K562 (cell line): ENCODE measurements at regions not wholly inside any gene's neighbourhood (a gene's known extent, or its start where the extent isn't known, plus 50 kb on each side); places are given as distances from the start of the nearest gene placed in this dataset.
A peak's percentile ranks its signal among the peaks of the same experiment; 100 is the strongest.

Experiments
- ATAC-seq: fragments of 200-7000 bp; cut with Tn5 transposase; 3 replicates; pipeline ENCODE4 v1.9.1; 2020; ENCODE audit warnings: moderate library complexity
- BruUV-seq: library from RNA; stranded (reverse); fragments of 400-500 nt; replicated peaks from 2 replicates; lab custom pipeline; 2021; lab: Mats Ljungman, UMichigan
- CTCF ChIA-PET: fragments of 300-600 bp; formaldehyde crosslinking; extraction: SDS; loops from one replicate; lab custom pipeline; 2021; ENCODE audit warnings: low intra/inter-chr PET ratio; lab: Yijun Ruan, JAX
- POLR2A ChIA-PET: fragments of 300-600, 350-650 bp; sonication (Branson Sonifier 250); formaldehyde crosslinking; extraction: SDS; loops from one replicate; lab custom pipeline; 2021; ENCODE audit warnings: antibody characterized with exemption, inconsistent platforms; lab: Yijun Ruan, JAX
- DNase-seq, 4 experiments: peaks; one replicate each; pipeline versions ENCODE4 v3.0.0 to v3.0.0-alpha.2; 2011 to 2018; ENCODE audit warnings: low spot score in 3 of 4, mixed read lengths in 3 of 4; ENCODE audit errors: extremely low read depth in 1 of 4
- FAIRE-seq: peaks from 2 replicates; lab custom pipeline; 2011; peaks lifted over from hg19 to GRCh38; lab: Jason Lieb, UNC
- H2AFZ ChIP-seq: 2 replicates; pipeline ENCODE4 v1.6.0; 2011; ENCODE audit warnings: low read depth, low read length, control low read depth, inconsistent platforms
- H3K27ac ChIP-seq: fragments of 200-600 bp; 3 replicates; pipeline ENCODE4 v1.8.0; 2011; ENCODE audit warnings: low read depth, mild to moderate bottlenecking, control low read depth, inconsistent platforms, low read length, moderate library complexity, mixed read lengths; ENCODE audit errors: extremely low read depth
- H3K27me3 ChIP-seq, 2 experiments: fragments of 300-600 bp in 1 of 2; 2 replicates in 1 of 2; 3 replicates in 1 of 2; pipeline versions ENCODE4 v1.6.0 to v1.8.0; 2011; ENCODE audit warnings: inconsistent platforms in 2 of 2, low read length in 2 of 2, mild to moderate bottlenecking in 1 of 2, mixed read lengths in 1 of 2, moderate library complexity in 1 of 2; ENCODE audit not compliant: control insufficient read depth in 2 of 2, insufficient read depth in 2 of 2
- H3K36me3 ChIP-seq: fragments of 300-600 bp; 3 replicates; pipeline ENCODE4 v1.8.0; 2011; ENCODE audit warnings: mild to moderate bottlenecking, low read length, inconsistent platforms; ENCODE audit not compliant: control insufficient read depth, insufficient read depth
- H3K4me1 ChIP-seq, 2 experiments: fragments of 200-600 bp in 1 of 2; replicated peaks in 1 of 2; 2 replicates in 1 of 2; 3 replicates in 1 of 2; pipeline versions ENCODE4 v1.5.1 to v1.8.0; 2011; ENCODE audit warnings: inconsistent platforms in 2 of 2, low read length in 2 of 2, mild to moderate bottlenecking in 1 of 2, mixed read lengths in 1 of 2, moderate library complexity in 1 of 2; ENCODE audit not compliant: control insufficient read depth in 2 of 2, insufficient read depth in 2 of 2
- H3K4me2 ChIP-seq: 2 replicates; pipeline ENCODE4 v1.6.1; 2011; ENCODE audit warnings: low read length, control low read depth, inconsistent platforms, mixed read lengths; ENCODE audit not compliant: insufficient read depth
- H3K4me3 ChIP-seq: fragments of 200-600 bp; sonication (generic), shearing (Covaris generic); 2 replicates; pipeline ENCODE4 v1.5.1; 2016; ENCODE audit warnings: control low read depth, inconsistent platforms
- H3K79me2 ChIP-seq: fragments of 200-600 bp; 3 replicates; pipeline ENCODE4 v1.8.0; 2011; ENCODE audit warnings: low read length, inconsistent platforms; ENCODE audit not compliant: control insufficient read depth, insufficient read depth
- H3K9ac ChIP-seq, 2 experiments: 2 replicates each; pipeline versions ENCODE4 v1.6.0 to v1.6.1; 2011; ENCODE audit warnings: low read depth in 2 of 2, low read length in 2 of 2, control low read depth in 1 of 2, inconsistent platforms in 1 of 2, mild to moderate bottlenecking in 1 of 2, mixed read lengths in 1 of 2; ENCODE audit not compliant: insufficient read depth in 1 of 2
- H3K9me1 ChIP-seq: one replicate; pipeline ENCODE4 v1.6.0; 2011; ENCODE audit warnings: inconsistent platforms, mild to moderate bottlenecking, low read length, moderate library complexity; ENCODE audit not compliant: control insufficient read depth, insufficient read depth
- H3K9me3 ChIP-seq: replicated peaks from 2 replicates; pipeline ENCODE4 v1.5.1; 2011; ENCODE audit warnings: low read depth, low read length, inconsistent platforms; ENCODE audit not compliant: control insufficient read depth, insufficient read depth
- H4K20me1 ChIP-seq: replicated peaks from 2 replicates; pipeline ENCODE4 v1.6.1; 2011; ENCODE audit warnings: low read length, inconsistent platforms, mixed read lengths; ENCODE audit not compliant: control insufficient read depth, insufficient read depth
- BRCA1 ChIP-seq, 2 experiments: fragments of 450-650 bp in 1 of 2; sonication (generic) in 1 of 2; formaldehyde crosslinking in 1 of 2; IDR thresholded peaks; 2 replicates each; pipeline versions ENCODE4 v1.5.0 to v1.6.1; 2017 to 2020; ENCODE audit warnings: mild to moderate bottlenecking in 1 of 2, missing genetic modification reagents in 1 of 2
- EP300 ChIP-seq: IDR thresholded peaks from 2 replicates; pipeline ENCODE4 v1.6.1; 2012; ENCODE audit warnings: low read length, improper control_type of control experiment
- GMEB1 ChIP-seq: fragments of 250-450 bp; sonication (Bioruptor Pico); IDR thresholded peaks from 2 replicates; pipeline ENCODE4 v1.4.0; 2020; ENCODE audit warnings: mild to moderate bottlenecking
- HNRNPLL ChIP-seq: fragments of 200-400 bp; formaldehyde crosslinking; IDR thresholded peaks from 2 replicates; pipeline ENCODE4 v1.6.1; 2017; ENCODE audit warnings: low read length, low read depth, mild to moderate bottlenecking; ENCODE audit not compliant: poor library complexity, severe bottlenecking
- ILK ChIP-seq: fragments of 450-650 bp; IDR thresholded peaks from 2 replicates; pipeline ENCODE4 v1.6.1; 2016; ENCODE audit warnings: missing genetic modification characterization, low read depth, mild to moderate bottlenecking, missing compliant biosample characterization, moderate library complexity, borderline replicate concordance
- NUFIP1 ChIP-seq: fragments of 450-650 bp; IDR thresholded peaks from 2 replicates; pipeline ENCODE4 v1.6.1; 2018; ENCODE audit not compliant: partially characterized antibody
- PHF8 ChIP-seq: fragments of 200-600 bp; sonication (generic); IDR thresholded peaks from 2 replicates; pipeline ENCODE4 v1.6.1; 2012; ENCODE audit warnings: mixed run types, mild to moderate bottlenecking, inconsistent platforms, low read length, moderate library complexity, borderline replicate concordance
- PRPF4 ChIP-seq: fragments of 200-400 bp; formaldehyde crosslinking; IDR thresholded peaks from one replicate; pipeline ENCODE4 v1.6.1; 2017; ENCODE audit warnings: low read length, low read depth, mild to moderate bottlenecking; ENCODE audit not compliant: insufficient read depth, poor library complexity, severe bottlenecking
- PTTG1 ChIP-seq: fragments of 450-650 bp; IDR thresholded peaks from 2 replicates; pipeline ENCODE4 v1.6.1; 2016; ENCODE audit warnings: low read depth, mild to moderate bottlenecking, missing genetic modification characterization, missing compliant biosample characterization
- SETDB1 ChIP-seq: IDR thresholded peaks from one replicate; pipeline ENCODE4 v1.6.1; 2012; ENCODE audit warnings: low read length, control low read depth, inconsistent platforms
- ZFP30 ChIP-seq: fragments of 250-450 bp; sonication (Bioruptor Pico); IDR thresholded peaks from 2 replicates; pipeline ENCODE4 v1.8.0; 2022; ENCODE audit warnings: moderate library complexity, mild to moderate bottlenecking, inconsistent platforms, borderline replicate concordance
- ZNF280B ChIP-seq: fragments of 250-450 bp; sonication (Bioruptor Pico); IDR thresholded peaks from 2 replicates; pipeline ENCODE4 v1.5.1; 2021; ENCODE audit warnings: mild to moderate bottlenecking
- ZNF830 ChIP-seq: fragments of 250-450 bp; sonication (Bioruptor Pico); IDR thresholded peaks from 2 replicates; pipeline ENCODE4 v1.5.0; 2021; ENCODE audit warnings: mild to moderate bottlenecking
- WGBS: fragments of 100-300 bp; shearing (Covaris generic); methylation state at CpG from one replicate; pipeline ENCODE4 v1.1.6; 2016; ENCODE audit warnings: low coverage, mixed read lengths; ENCODE audit not compliant: insufficient coverage; ENCODE audit errors: missing lambda C conversion rate; 5-methylcytosine and 5-hydroxymethylcytosine counted together
- in situ Hi-C: fragments of 300-500 bp; cut with MboI; formaldehyde crosslinking; loops from 4 replicates; pipeline ENCODE4 v1.15.0; 2018; ENCODE audit warnings: inconsistent platforms, mixed read lengths
- intact Hi-C: fragments of 100-400 bp; cut with micrococcal nuclease; formaldehyde crosslinking; loops from 2 replicates; pipeline ENCODE4 v1.14.2; 2022
- TF ChIP-seq, protein P1 (sequence below): sonication (generic); formaldehyde crosslinking; IDR thresholded peaks from 2 replicates; pipeline ENCODE4 v1.8.1; 2023; ENCODE audit warnings: mild to moderate bottlenecking, missing genetic modification reagents, moderate library complexity
- TF ChIP-seq, protein P2 (sequence below): IDR thresholded peaks from 2 replicates; pipeline ENCODE4 v1.6.1; 2011; ENCODE audit warnings: borderline replicate concordance, low read depth, mild to moderate bottlenecking, moderate library complexity, low read length; ENCODE audit not compliant: insufficient read depth, poor library complexity, severe bottlenecking

DNA sequence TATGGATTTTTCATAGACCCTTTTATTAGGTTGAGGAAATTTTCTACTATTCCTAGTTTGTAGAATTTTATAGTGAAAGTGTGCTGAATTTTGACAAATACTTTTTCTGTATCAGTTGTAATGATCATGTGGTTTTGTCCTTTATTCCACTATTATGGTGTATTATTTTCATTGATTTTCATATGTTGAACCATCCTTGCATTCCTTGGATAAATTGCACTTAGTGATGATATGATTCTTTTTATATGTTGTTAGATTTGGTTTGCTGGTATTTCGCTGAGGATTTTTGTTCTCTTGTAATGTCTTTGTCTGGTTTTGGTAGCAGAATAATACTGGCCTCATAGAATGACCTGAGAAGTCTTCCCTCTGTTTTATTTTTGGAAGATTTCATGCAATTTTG lies 140.6 kb upstream of the CDK6 start (continued):
- TF ChIP-seq ZNF280B (CRISPR knock-in tag), result peak; percentile 24; the same call in 1 of the 2 replicates

GRCh38 chr7:92973974-92974373 lies 137.6 kb upstream of the CDK6 start:
- in situ Hi-C loops (no loop called here), intact Hi-C loops (no loop called here)
- BruUV-seq, result no TSS peak
- no peak for ATAC-seq
- Histone ChIP-seq H2AFZ (no peak overlapping the region), H3K4me3 (no peak overlapping the region), H3K9me3 (peaks cover 12% of the 10 kb centered on the region), H4K20me1 (no peaks in the 10 kb centered on the region), H3K79me2 (no peaks in the 10 kb centered on the region), H3K27me3 (no peaks in the 10 kb centered on the region), H3K27ac (no peak overlapping the region), H3K9ac (no peak overlapping the region), H3K36me3 (no peaks in the 10 kb centered on the region), H3K4me1 (no peaks in the 10 kb centered on the region), H3K9me1 (no peaks in the 10 kb centered on the region), H3K4me2 (no peak overlapping the region)
- DNase-seq, result no peak
- no peak for FAIRE-seq
- ChIA-PET CTCF (no interaction called here), POLR2A (no interaction called here)
- 8% methylated on average over 2 of the region's 2 CpGs for WGBS
- TF ChIP-seq HNRNPLL (no peak), ZNF830 (CRISPR knock-in tag) (no peak), PRPF4 (no peak), PHF8 (no peak), SETDB1 (no peak), ZFP30 (no peak), PTTG1 (no peak), EP300 (no peak), GMEB1 (CRISPR knock-in tag) (no peak), NUFIP1 (no peak), ILK (tag) (no peak), BRCA1 (IDR thresholded peaks at IDR 0.05) (no peak), BRCA1 (CRISPR knock-in tag; IDR thresholded peaks at IDR 0.05) (no peak)
- TF ChIP-seq, protein P1, sequence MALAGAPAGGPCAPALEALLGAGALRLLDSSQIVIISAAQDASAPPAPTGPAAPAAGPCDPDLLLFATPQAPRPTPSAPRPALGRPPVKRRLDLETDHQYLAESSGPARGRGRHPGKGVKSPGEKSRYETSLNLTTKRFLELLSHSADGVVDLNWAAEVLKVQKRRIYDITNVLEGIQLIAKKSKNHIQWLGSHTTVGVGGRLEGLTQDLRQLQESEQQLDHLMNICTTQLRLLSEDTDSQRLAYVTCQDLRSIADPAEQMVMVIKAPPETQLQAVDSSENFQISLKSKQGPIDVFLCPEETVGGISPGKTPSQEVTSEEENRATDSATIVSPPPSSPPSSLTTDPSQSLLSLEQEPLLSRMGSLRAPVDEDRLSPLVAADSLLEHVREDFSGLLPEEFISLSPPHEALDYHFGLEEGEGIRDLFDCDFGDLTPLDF (CRISPR knock-in tag), result no peak
- TF ChIP-seq, protein P2, sequence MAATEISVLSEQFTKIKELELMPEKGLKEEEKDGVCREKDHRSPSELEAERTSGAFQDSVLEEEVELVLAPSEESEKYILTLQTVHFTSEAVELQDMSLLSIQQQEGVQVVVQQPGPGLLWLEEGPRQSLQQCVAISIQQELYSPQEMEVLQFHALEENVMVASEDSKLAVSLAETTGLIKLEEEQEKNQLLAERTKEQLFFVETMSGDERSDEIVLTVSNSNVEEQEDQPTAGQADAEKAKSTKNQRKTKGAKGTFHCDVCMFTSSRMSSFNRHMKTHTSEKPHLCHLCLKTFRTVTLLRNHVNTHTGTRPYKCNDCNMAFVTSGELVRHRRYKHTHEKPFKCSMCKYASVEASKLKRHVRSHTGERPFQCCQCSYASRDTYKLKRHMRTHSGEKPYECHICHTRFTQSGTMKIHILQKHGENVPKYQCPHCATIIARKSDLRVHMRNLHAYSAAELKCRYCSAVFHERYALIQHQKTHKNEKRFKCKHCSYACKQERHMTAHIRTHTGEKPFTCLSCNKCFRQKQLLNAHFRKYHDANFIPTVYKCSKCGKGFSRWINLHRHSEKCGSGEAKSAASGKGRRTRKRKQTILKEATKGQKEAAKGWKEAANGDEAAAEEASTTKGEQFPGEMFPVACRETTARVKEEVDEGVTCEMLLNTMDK, result no peak
